GM19238 (cell line): ENCODE measurements at regions not wholly inside any gene's neighbourhood (a gene's known extent, or its start where the extent isn't known, plus 50 kb on each side); places are given as distances from the start of the nearest gene placed in this dataset.
"Not testable (repeated sequence)": the region's sequence is repeated elsewhere in the genome, so short reads cannot be mapped to it uniquely, and the experiment has no call there.

Experiments
- DNase-seq: peaks from one replicate; pipeline ENCODE4 v3.0.0; 2011; ENCODE audit warnings: low spot score; ENCODE audit not compliant: insufficient read length

DNA sequence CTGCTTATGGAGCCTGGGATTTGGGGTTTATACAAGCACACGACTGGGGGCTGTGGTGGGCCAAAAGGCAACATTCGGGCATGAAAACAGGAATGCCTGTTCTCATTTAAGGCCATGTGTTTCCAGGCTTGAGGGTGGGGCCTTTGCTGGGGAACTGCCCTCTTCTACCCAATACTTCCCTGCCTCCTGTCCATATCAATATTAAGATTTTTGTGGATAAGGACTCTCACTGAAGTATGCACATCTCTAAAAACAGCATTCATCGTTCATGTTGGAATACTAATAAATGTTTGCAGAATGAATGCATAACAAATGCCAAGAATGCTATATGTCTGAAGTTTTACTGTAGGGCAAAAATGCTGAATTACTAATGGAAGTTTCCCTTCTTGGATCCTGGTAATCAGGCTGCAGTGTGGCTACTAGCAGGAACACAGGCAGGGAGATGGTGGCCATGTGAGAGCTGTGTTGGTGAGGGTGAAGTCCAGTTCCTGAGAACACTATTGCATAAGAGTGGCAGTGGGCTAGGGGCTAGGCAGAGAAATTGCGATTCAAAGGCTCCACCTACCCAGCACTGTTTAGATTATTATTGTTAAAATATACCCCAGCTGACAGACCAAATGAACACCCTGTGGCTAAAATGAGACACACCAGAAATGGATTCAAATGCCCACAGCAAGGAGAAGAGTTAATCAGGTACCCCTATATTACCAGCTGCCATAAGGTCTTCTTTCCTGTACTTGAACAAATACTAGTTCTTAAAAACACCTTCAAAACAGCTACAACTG, 644.3 kb downstream of the EPM2A start:
- DNase-seq, result no peak

DNA sequence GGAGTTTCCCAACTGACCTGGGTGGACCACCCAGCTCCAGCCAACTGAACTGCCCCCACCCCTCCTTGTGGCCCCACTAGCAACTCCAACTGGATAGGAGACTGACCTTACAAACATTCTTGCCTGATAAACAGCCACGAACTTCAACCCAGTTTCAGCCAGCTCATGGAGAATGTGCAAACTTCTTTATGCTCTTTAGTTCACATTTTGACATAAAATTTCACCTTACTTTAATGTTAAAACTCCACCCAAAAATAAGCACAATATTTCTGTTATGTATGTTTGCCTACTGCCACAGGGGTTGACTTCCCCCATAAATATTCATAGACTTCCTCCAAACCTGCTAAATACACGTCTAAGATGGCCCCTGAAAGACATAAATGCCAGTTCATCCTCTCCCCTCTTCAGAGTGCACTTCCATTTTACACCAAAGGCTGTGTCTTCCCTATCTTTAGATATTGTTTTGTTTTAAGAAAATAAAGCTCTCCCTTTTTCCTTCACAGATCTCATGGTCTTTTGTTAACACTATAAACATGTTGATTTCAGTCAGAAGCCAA, 643.7 kb downstream of the EPM2A start:
- no peak for DNase-seq

DNA sequence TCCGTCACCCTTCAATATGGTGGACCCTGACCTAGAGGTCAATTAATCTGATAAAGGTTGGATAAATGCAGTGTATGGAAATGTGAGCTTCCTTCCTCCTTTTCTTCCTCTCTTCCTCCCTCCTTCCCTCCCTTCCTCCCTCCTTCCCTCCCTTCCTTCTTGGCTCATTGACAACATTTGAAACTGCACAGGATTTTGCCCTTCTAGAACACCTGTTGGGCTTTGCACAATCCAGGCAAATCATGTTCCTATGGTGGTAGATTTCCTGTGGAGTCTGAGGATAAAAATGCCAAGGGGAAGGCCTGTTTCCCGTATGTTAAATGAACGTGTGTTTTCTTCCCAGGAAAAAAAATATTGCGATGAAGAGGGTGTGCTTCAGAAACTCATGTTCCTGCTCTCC, 642.8 kb downstream of the EPM2A start:
- no peak for DNase-seq

DNA sequence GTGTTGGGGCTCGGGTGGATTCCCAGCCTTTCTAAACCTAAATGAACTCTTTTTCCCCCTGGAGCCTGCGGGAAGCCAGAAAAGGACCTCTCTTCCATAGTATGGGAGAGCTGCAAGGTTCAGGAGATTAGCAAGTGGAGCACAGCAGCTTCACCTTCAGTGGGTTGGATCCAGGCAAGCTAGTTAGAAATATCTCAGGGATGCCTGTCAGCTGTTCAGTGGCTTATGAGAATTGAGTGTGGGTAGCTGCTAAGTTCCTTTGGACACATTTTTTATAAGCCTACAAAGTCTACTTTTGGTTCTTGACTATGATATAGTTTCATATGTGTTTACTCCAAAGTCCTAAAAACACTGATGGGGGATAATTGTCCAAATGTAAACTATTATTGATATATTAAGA, 642.1 kb downstream of the EPM2A start:
- no peak for DNase-seq

DNA sequence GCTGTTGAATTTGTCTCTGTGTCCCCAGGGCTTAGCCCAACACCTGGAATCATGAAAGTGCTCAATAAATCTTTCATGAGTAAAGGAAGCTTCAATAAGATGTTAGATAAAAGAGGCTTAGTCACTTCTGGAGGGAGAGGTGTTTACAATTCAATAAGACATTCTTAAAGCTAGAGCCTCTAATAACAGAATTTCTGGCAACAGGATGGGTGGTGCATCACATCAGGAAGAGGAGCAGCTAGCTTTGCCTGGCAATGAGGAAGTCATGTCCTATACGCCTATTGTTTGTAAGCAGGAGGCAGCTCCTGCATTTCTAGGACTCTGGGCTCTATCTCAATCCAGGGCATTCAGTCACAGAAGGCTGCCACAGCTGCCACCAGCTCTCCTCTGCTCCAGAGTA, 638.5 kb downstream of the EPM2A start:
- no peak for DNase-seq

DNA sequence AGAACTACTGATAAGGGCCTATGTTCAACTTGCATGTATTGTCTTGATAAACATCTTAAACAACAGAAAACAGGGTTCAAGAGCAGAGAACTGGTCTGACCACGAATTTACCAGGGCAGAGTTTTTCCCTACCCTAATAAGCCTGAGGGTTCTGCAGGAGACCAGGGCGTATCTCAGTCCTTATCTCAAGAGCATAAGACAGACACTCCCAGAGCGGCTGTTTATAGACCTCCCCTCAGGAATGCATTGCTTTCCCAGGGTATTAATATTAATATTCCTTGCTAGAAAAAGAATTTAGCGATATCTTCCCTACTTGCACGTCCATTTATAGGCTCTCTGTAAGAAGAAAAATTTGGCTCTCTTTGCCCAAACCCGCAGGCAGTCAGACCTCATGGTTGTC, 637.2 kb downstream of the EPM2A start:
- DNase-seq, result not testable (repeated sequence)

DNA sequence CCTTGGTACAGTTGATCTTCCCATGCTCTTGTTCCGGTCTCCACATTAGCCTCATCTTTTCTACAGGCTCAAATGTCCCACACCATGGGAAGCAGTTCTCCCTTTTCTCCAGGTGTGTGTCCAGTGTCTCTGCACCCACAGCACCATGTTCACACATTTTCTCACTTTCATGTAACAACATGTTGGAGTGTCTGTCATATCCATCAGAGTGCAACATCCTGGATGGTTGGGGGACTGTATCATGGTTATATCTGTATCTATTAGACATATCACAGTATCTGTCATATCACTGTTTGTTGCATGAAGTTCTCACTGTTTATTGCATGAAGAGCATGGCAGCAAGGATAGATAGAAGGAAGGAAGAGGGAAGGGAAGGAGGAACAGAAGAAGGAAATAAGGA, 635.6 kb downstream of the EPM2A start:
- no peak for DNase-seq

DNA sequence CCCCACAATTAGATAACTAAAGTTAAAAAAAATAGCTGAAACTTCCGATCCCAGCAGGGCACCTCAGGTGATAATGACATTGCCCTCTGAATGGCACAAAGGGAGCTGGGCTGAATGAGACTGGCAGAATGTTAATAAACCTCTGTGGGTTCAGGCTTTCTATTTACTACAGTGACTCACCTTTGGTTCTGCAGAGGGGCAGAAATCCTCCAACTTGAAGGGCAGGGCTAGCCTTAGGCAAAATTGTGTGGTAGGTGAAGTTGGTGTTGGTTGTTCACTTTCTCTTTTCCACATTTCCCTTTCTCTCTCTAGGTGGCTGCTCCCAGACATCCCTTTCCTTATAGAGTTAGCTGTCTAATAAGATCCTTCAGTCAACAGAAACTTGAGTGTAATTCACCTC, 625.2 kb downstream of the EPM2A start:
- no peak for DNase-seq

DNA sequence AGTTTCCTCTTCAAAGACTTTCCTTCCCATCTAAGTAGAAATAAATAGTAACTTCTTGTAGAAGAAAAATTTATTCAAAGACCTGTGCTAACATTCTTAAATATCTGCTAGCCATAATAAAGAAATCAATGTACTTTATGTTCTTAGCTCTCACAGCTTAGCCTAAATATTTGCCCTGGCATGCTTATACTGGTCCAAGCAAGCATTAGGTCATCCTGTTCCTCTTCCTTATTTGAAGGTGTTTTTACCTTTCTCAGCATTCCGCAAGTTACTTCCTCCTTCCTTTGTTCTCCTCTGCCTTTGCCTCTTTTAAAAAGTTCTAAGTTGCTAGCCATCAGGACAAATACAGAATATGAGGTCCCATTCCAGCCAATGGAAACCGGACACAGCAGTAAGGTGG, 623.9 kb downstream of the EPM2A start:
- DNase-seq, result not testable (repeated sequence)

DNA sequence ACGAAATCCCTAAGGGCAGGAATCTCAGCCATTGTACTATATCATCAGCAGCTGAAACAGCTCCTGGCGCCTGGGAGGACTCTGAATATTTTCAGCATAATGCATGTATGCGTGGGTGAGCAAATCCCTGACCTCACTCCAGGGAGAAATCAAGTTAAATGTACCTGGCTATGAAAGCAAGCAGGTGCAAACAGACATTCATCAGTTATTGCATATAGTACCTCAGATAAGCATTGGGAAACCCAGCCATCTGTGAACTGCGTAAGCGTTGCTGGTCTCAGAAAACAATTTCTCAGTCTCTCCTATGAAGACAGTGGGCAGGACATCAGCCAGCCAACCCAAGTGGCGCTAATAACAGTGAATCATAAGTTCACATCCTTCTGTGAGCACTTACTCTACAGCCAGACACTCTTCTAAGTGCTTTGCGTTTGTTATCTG, 622.6 kb downstream of the EPM2A start:
- no peak for DNase-seq

DNA sequence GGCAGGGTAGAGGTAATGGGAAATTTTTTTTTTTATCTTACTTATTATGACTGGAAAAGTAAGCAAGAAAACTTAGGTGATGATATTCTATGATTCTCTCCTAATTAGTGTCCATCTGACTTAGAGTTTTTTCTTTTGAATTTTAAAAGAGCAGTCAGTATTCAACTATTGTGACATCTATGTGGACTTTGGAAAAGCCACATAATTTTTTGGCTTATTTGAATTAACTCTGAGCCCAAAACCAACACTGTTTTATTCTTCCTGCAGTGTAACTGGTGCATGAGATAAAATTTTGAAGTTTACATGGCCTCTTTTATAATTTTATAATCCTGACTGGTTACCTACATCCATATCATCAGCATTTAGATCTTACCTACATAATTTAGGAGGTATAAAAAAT, 619.7 kb downstream of the EPM2A start:
- no peak for DNase-seq

DNA sequence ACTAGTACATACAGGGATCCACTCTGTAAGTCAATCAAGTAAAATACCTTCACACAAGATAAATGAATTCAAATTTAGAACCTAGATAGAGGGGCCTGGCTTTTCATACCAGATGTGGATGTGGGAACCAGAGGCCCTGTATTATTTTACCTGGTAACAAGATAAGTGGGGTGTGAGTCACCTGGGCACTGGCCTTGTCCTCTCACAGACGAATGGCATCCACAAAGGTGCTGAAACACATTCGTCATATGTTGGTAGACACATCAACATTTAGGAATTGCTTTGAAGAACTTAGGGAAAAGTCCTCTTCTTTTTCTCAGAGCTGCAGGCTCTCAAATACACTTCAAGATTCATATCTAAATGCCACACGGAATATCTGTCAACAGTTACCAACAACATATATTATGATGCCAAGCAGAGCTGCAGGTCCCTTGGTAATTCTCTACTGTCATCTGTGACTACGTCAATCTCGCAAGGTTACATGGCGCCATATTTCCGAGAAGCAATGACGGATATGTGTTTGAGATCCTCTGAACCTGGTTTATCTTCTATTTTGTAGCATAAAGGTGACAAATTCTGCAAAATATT, 618.6 kb downstream of the EPM2A start:
- no peak for DNase-seq

DNA sequence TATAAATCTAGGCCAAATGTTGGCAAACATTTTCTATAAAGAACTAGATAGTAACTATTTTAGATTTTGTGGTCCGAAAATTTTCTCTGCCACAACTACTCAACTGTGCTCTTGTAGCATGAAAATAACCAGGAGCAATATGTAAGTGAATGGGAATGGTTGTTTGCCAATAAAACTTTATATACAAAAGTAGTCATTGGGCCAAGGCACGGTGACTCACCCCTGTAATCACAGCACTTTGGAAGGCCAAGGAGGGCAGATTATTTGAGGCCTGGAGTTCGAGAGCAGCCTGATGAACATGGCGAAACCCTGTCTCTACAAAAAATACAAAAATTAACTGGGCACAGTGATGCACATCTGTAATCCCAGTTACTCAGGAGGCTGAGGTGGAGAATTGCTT, 617.1 kb downstream of the EPM2A start:
- no peak for DNase-seq

DNA sequence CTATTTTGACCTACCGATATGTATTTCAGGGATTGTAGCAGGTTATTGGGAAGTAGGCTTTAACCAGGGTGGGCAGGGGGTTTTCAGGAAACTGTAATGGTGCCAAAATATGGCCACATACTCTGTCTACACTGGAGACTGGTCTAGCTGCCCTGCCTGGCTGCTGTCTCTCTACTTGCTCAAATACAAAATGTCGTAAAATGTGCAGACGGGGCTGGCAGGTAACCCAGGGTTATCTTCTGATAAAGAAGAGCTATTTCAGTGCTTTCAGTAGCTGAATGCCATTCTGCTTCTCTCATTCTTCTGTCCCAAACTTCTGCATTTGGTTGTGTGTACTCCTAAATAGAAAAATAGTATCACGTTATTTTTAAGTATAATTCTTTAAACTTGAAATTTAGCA, 616.2 kb downstream of the EPM2A start:
- DNase-seq, result no peak

DNA sequence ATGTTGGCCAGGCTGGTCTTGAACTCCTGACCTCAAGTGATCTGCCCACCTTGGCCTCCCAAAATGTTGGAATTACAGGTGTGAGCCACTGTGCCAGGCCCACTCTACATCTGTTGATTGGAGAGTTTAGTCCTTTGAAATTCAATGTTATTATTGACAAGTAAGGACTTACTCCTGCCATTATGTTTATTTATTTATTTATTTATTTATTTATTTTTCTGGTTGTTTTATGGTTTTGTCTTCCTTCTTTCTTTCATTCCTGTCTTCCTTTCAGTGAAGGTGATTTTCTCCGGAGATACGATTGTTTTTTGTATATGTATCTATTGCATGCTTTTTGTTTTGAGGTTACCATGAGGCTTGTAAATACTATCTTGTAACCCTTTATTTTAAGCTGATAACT, 602.6 kb downstream of the EPM2A start:
- no peak for DNase-seq

DNA sequence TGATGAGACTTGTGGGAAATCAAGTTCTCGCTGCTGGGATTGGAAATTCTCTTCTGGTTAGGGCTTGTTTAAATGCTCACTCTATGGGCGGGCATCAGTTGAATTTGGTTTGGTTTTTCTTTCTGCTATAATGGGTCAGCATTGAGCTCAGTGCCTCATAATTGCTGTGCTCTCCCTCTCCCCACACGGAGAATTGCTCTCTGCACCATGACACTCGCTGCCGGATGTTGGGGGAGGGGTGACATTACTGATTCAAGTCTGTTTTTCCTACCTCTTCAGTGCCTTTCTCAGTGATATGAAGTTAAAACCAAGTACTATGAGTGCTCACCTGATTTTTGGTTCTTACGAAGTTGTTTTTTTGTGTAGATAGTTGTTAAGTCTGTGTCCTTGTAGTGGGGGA, 599.6 kb downstream of the EPM2A start:
- no peak for DNase-seq

DNA sequence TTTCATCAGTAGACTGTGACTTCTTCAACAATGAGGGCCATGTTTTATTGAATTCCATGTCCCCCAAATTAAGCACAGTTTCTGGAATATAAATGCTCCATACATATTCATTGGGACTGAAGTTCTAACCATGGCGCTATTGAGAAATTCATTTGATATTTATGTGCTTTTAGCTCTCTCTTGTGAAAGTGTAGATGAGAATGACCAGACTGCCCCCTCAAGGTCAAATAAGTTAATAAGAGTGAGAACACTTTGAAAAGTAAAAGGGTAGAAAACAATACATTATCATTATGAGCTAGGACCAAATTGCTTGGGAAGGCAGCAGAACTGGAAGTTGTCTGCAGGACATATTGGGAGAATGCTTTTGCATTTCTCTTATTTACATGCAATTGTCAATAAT, 597.9 kb downstream of the EPM2A start:
- no peak for DNase-seq

DNA sequence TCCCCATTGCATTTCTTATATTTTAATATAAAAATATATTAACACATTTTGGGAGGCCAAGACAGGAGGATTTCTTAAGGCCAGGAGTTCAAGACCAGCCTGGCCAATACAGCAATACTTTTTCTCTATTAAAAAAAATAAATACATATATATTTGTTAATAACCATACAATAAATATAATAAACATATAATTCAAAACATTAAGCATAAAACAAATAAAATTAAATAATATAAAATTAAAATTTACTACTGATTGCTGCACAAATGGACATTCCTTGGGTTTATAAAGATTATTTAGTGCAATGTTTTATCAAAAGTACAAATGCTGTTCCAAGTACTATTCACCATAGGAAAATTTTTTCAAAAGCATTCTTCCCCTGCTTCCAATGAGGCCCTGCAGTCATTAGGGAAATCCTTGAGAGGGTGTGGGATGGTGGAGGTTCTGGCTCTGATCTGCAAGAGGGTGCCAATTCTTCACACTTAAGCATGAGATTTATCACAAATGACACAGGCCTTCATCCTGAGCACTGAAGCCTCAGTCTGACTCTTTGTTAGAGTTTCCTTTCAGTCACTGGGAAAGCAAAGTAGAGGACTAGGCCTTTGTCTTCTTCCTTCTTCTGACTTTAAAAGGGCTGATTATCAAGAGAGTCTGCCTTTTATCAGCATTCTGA, 596.7 kb downstream of the EPM2A start:
- DNase-seq, result no peak

DNA sequence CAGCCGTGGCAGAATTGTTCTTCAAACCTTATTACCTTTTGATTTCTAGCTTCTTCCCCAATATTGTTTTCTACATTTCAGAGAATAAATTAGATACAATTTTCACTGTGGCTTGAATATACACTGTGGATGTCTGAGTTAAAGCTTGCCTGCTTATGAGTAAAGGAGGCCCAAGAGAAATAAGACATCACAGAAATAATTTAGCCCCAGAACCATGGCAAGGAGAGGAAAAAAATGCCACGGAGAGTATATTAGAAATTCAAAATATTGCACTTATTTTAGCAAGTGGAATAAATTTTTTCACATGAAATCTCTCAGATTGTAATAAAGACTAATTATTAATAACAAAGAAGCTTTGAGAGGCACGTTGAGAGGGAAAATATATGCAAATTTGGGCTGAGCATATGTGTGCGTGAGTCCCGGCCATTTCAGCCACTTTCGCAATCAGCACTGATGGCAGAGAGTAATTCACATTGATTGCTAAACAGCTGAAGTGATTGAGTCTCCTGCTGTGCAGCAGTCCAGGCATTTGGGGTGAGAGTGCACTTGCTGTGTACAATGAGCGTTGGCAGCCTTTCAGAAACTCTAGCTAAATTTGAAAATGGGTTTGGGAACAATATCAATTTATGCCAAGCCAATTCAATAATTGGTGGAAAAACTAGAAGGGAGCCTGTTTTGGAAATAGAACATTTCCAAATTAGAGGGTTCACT, 596.0 kb downstream of the EPM2A start:
- DNase-seq, result no peak

DNA sequence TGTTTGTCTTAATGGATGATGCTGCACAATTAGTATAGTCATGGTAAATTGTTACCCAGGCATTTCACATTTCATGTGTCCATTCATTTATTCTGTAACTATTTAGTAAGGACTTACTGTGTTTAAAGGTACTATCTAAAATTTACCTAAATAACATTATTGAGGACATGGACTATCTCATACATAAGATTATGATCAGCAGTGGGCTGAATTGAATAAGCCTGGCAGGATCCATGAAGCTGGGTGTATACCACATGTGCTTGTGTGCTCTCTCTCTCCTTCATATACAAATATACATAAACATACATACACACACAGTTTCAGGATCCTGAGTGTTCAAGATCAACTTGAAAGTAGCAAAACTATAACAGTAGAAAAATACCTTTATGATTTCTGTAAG, 595.4 kb downstream of the EPM2A start:
- no peak for DNase-seq

DNA sequence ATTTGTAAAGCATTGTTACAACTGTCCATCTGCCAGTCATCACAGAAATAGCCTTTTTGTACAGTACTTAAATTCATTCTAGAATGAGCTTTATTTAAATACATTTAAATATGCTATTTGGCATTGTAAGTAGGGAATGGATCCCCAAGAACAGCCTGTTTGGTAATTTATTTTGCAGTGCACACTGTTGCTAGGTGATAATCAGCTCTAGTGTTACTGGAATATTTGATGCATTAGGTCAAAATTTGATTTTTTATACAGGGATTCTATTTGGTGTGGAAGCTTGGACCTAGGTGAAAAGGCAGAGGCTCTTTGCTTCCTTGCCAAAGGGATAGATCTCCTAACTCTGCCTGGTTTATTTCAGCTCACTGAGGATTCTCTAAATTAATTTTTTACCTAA, 593.7 kb downstream of the EPM2A start:
- DNase-seq, result no peak

DNA sequence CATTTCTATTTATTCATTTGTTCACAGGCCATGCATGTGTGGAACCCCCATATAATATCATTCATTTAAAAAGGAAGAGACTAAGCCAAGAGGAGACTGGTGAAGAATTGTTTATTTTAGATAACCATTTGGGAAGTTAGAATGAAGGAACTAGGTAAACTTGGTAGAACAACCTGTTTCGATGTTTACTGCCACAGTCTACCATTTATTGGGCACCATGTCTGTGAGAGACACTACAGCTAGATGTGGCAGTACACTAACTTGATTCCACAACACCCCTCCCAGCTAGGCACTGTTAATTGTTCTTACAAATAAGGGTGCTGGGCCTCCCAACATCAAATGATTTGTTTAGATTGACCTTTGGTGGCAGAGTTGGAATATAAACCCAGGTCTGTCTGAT, 592.4 kb downstream of the EPM2A start:
- no peak for DNase-seq
